GM23338 (cell line): ENCODE measurements at regions not wholly inside any gene's neighbourhood (a gene's known extent, or its start where the extent isn't known, plus 50 kb on each side); places are given as distances from the start of the nearest gene placed in this dataset.

Experiments
- ATAC-seq: fragments of 200-7000 bp; cut with Tn5 transposase; 3 replicates; pipeline ENCODE4 v1.9.1; 2020
- DNase-seq: peaks from one replicate; pipeline ENCODE4 v3.0.0-alpha.2; 2015; ENCODE audit warnings: low spot score
- H2AFZ ChIP-seq: fragments of 200-600 bp; sonication (generic); 2 replicates; pipeline ENCODE4 v1.8.0; 2016; ENCODE audit warnings: antibody characterized with exemption, mild to moderate bottlenecking, moderate library complexity
- H3F3A ChIP-seq: fragments of 200-600 bp; sonication (generic); replicated peaks from 2 replicates; pipeline ENCODE4 v1.8.0; 2017; ENCODE audit warnings: antibody characterized with exemption, mixed run types, low read depth
- H3K27ac ChIP-seq: fragments of 200-600 bp; sonication (generic); 2 replicates; pipeline ENCODE4 v1.6.1; 2016; ENCODE audit warnings: low read depth
- H3K27me3 ChIP-seq: fragments of 200-600 bp; sonication (generic); 2 replicates; pipeline ENCODE4 v1.8.0; 2016; ENCODE audit warnings: mild to moderate bottlenecking, mixed run types, moderate library complexity; ENCODE audit not compliant: insufficient read depth
- H3K36me3 ChIP-seq: fragments of 200-600 bp; sonication (generic); 2 replicates; pipeline ENCODE4 v1.8.0; 2016; ENCODE audit warnings: mild to moderate bottlenecking; ENCODE audit not compliant: insufficient read depth
- H3K4me1 ChIP-seq: fragments of 200-600 bp; sonication (generic); 2 replicates; pipeline ENCODE4 v1.8.0; 2016; ENCODE audit warnings: mild to moderate bottlenecking, moderate library complexity; ENCODE audit not compliant: insufficient read depth
- H3K4me2 ChIP-seq: fragments of 200-600 bp; sonication (generic); 2 replicates; pipeline ENCODE4 v1.7.1; 2017; ENCODE audit warnings: mixed run types
- H3K4me3 ChIP-seq: fragments of 200-600 bp; sonication (generic); 2 replicates; pipeline ENCODE4 v1.6.1; 2016; ENCODE audit warnings: mixed run types
- H3K79me2 ChIP-seq: fragments of 200-600 bp; sonication (generic); replicated peaks from 2 replicates; pipeline ENCODE4 v1.8.0; 2017; ENCODE audit warnings: mild to moderate bottlenecking; ENCODE audit not compliant: insufficient read depth
- H3K9me2 ChIP-seq: fragments of 200-600 bp; sonication (generic); 2 replicates; pipeline ENCODE4 v1.8.0; 2017; ENCODE audit not compliant: insufficient read depth
- H4K20me1 ChIP-seq: fragments of 200-600 bp; sonication (generic); replicated peaks from 2 replicates; pipeline ENCODE4 v1.8.0; 2017; ENCODE audit warnings: mild to moderate bottlenecking; ENCODE audit not compliant: insufficient read depth
- H3K27ac Mint-ChIP-seq: 2 replicates; pipeline ENCODE4 v1.8.0; 2020; ENCODE audit warnings: inconsistent platforms, mild to moderate bottlenecking, moderate library complexity, mixed read lengths
- H3K27me3 Mint-ChIP-seq: 3 replicates; pipeline ENCODE4 v1.8.0; 2022; ENCODE audit warnings: low read depth, mild to moderate bottlenecking, moderate library complexity, mixed read lengths, inconsistent platforms; ENCODE audit not compliant: insufficient read depth, poor library complexity
- H3K36me3 Mint-ChIP-seq: 3 replicates; pipeline ENCODE4 v1.8.0; 2021; ENCODE audit warnings: low read depth, mild to moderate bottlenecking, inconsistent platforms, moderate library complexity, mixed read lengths
- H3K4me1 Mint-ChIP-seq: 3 replicates; pipeline ENCODE4 v1.8.0; 2020; ENCODE audit warnings: mild to moderate bottlenecking, inconsistent platforms, mixed read lengths
- H3K4me3 Mint-ChIP-seq: 3 replicates; pipeline ENCODE4 v1.8.0; 2021; ENCODE audit warnings: moderate library complexity, mild to moderate bottlenecking, inconsistent platforms, mixed read lengths
- H3K9me3 Mint-ChIP-seq: 3 replicates; pipeline ENCODE4 v1.8.0; 2020; ENCODE audit warnings: moderate library complexity, mild to moderate bottlenecking, inconsistent platforms, mixed read lengths
- CREB1 ChIP-seq: fragments of 250-450 bp; sonication (Bioruptor Pico); IDR thresholded peaks from 2 replicates; pipeline ENCODE4 v1.5.0; 2020; ENCODE audit warnings: low read depth, mild to moderate bottlenecking, moderate library complexity
- EZH2 ChIP-seq: fragments of 200-600 bp; sonication (generic); IDR thresholded peaks from one replicate; pipeline ENCODE4 v1.8.0; 2017; ENCODE audit warnings: antibody characterized with exemption, mild to moderate bottlenecking, low read depth; ENCODE audit not compliant: unreplicated experiment
- EZH2phosphoT487 ChIP-seq: fragments of 200-600 bp; sonication (generic); IDR thresholded peaks from one replicate; pipeline ENCODE4 v1.8.1; 2018; ENCODE audit warnings: antibody characterized with exemption; ENCODE audit not compliant: unreplicated experiment
- JUNB ChIP-seq: IDR thresholded peaks from one replicate; pipeline ENCODE4 v1.6.1; 2016; ENCODE audit warnings: antibody characterized with exemption; ENCODE audit not compliant: unreplicated experiment
- NANOG ChIP-seq: IDR thresholded peaks from 2 replicates; pipeline ENCODE4 v1.6.1; 2016; ENCODE audit warnings: antibody characterized with exemption, borderline replicate concordance
- POLR2AphosphoS5 ChIP-seq: IDR thresholded peaks from 2 replicates; pipeline ENCODE4 v1.6.1; 2016; ENCODE audit warnings: antibody characterized with exemption, low read depth
- REST ChIP-seq: IDR thresholded peaks from one replicate; pipeline ENCODE4 v1.6.1; 2018; ENCODE audit warnings: antibody characterized with exemption; ENCODE audit not compliant: unreplicated experiment
- STAT1 ChIP-seq: IDR thresholded peaks from one replicate; pipeline ENCODE4 v1.6.1; 2016; ENCODE audit warnings: antibody characterized with exemption; ENCODE audit not compliant: unreplicated experiment
- ZNF114 ChIP-seq: fragments of 250-450 bp; sonication (Bioruptor Pico); IDR thresholded peaks from 2 replicates; pipeline ENCODE4 v1.5.0; 2020; ENCODE audit warnings: mild to moderate bottlenecking, moderate library complexity
- ZNF331 ChIP-seq: fragments of 250-450 bp; sonication (Bioruptor Pico); IDR thresholded peaks from 2 replicates; pipeline ENCODE4 v1.5.0; 2020; ENCODE audit warnings: low read depth, mild to moderate bottlenecking, moderate library complexity
- ZNF462 ChIP-seq: fragments of 250-450 bp; sonication (Bioruptor Pico); IDR thresholded peaks from 2 replicates; pipeline ENCODE4 v1.5.0; 2020; ENCODE audit warnings: mild to moderate bottlenecking, moderate library complexity
- TF ChIP-seq, protein P1 (sequence below), 2 experiments: fragments of 200-600 bp in 1 of 2; sonication (generic) in 1 of 2; conservative IDR thresholded peaks; 2 replicates each; pipeline versions ENCODE4 v1.5.1 to v1.6.1; 2016 to 2017; ENCODE audit warnings: antibody characterized with exemption in 2 of 2, low read depth in 2 of 2, mild to moderate bottlenecking in 2 of 2, moderate library complexity in 1 of 2
- TF ChIP-seq, protein P2 (sequence below): IDR thresholded peaks from 2 replicates; pipeline ENCODE4 v1.6.1; 2016; ENCODE audit warnings: antibody characterized with exemption

DNA sequence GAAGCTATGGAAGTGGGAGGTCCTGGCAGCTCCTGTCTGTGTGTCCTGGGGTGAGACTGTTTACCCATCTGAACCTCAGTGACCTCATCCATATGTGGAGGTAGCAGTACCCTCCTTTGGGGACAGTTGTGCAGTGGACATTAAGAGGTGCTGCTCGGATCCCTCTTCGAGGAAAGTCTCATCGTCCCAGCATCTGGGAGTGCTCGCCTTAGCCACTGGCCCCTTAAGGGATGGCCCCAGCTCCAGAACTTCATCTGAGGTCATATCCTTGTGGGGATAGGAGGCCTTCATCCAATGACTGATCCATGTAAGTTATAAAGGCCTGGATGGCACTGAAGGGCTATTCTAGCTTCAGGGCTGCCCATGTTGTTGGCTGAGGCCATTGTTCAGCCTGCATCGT lies 538.1 kb downstream of the MIAT start:
- Histone ChIP-seq H3K4me2 (no peak overlapping the region), H3K36me3 (0 out of 2 replicates have a peak, but pooled peaks cover 4% of the 10 kb centered on the region), H4K20me1 (no peaks in the 10 kb centered on the region), H3K79me2 (no peaks in the 10 kb centered on the region), H2AFZ (no peak overlapping the region), H3K27me3 (no peaks in the 10 kb centered on the region), H3K9me2 (peaks cover 7% of the 10 kb centered on the region; the same call in 1 of the 2 replicates), H3F3A (no peaks in the 10 kb centered on the region), H3K27ac (no peak overlapping the region), H3K4me1 (no peaks in the 10 kb centered on the region), H3K4me3 (no peak overlapping the region)
- Mint-ChIP-seq H3K4me1 (peaks cover 5% of the 10 kb centered on the region; the same call in 2 of the 3 replicates), H3K36me3 (peaks cover 5% of the 10 kb centered on the region; the same call in 2 of the 3 replicates), H3K27ac (no peak overlapping the region), H3K27me3 (peaks cover 10% of the 10 kb centered on the region), H3K4me3 (no peak overlapping the region), H3K9me3 (peaks cover 13% of the 10 kb centered on the region)
- DNase-seq = no peak
- ATAC-seq = no peak
- no peak for TF ChIP-seq POLR2AphosphoS5
- TF ChIP-seq JUNB = no peak
- no peak for TF ChIP-seq ZNF331 (CRISPR knock-in tag)
- no peak for TF ChIP-seq NANOG
- no peak for TF ChIP-seq CREB1 (CRISPR knock-in tag)
- TF ChIP-seq, protein P1, sequence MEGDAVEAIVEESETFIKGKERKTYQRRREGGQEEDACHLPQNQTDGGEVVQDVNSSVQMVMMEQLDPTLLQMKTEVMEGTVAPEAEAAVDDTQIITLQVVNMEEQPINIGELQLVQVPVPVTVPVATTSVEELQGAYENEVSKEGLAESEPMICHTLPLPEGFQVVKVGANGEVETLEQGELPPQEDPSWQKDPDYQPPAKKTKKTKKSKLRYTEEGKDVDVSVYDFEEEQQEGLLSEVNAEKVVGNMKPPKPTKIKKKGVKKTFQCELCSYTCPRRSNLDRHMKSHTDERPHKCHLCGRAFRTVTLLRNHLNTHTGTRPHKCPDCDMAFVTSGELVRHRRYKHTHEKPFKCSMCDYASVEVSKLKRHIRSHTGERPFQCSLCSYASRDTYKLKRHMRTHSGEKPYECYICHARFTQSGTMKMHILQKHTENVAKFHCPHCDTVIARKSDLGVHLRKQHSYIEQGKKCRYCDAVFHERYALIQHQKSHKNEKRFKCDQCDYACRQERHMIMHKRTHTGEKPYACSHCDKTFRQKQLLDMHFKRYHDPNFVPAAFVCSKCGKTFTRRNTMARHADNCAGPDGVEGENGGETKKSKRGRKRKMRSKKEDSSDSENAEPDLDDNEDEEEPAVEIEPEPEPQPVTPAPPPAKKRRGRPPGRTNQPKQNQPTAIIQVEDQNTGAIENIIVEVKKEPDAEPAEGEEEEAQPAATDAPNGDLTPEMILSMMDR (conservative IDR thresholded peaks at IDR 0.05; ENCODE audit: low read depth in 2 of 2) = no peak
- TF ChIP-seq EZH2phosphoT487 = no peak
- TF ChIP-seq REST = no peak
- no peak for TF ChIP-seq ZNF114 (CRISPR knock-in tag)
- no peak for TF ChIP-seq STAT1
- no peak for TF ChIP-seq EZH2
- TF ChIP-seq, protein P2, sequence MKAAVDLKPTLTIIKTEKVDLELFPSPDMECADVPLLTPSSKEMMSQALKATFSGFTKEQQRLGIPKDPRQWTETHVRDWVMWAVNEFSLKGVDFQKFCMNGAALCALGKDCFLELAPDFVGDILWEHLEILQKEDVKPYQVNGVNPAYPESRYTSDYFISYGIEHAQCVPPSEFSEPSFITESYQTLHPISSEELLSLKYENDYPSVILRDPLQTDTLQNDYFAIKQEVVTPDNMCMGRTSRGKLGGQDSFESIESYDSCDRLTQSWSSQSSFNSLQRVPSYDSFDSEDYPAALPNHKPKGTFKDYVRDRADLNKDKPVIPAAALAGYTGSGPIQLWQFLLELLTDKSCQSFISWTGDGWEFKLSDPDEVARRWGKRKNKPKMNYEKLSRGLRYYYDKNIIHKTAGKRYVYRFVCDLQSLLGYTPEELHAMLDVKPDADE = no peak
- TF ChIP-seq ZNF462 (CRISPR knock-in tag) = no peak
